H1 (cell line): ENCODE measurements at regions not wholly inside any gene's neighbourhood (a gene's known extent, or its start where the extent isn't known, plus 50 kb on each side); places are given as distances from the start of the nearest gene placed in this dataset.

ENCODE experiments used
- CTCF ChIA-PET: fragments of 300-600 bp; sonication (Branson Sonifier 250); formaldehyde crosslinking; loops from one replicate; lab custom pipeline; 2021; ENCODE audit not compliant: partially characterized antibody; lab: Charles Lee
- POLR2A ChIA-PET: fragments of 300-600 bp; sonication (Branson Sonifier 250); formaldehyde crosslinking; loops from one replicate; lab custom pipeline; 2021; ENCODE audit warnings: inconsistent platforms; ENCODE audit not compliant: partially characterized antibody; lab: Charles Lee
- DNase-seq, 2 experiments: peaks; one replicate each; pipeline versions ENCODE4 v3.0.0 to v3.0.0-alpha.2; 2010 to 2022; ENCODE audit warnings: low spot score in 2 of 2, low read depth in 1 of 2, mixed read lengths in 1 of 2
- FAIRE-seq: peaks from 2 replicates; lab custom pipeline; 2011; peaks lifted over from hg19 to GRCh38; lab: Jason Lieb, UNC
- H2AFZ ChIP-seq: 2 replicates; pipeline ENCODE4 v1.8.1; 2012; ENCODE audit warnings: low read length, inconsistent platforms
- H2AK5ac ChIP-seq: 2 replicates; pipeline ENCODE4 v1.6.1; 2013; ENCODE audit warnings: low read depth, low read length
- H2BK120ac ChIP-seq: replicated peaks from 2 replicates; pipeline ENCODE3; 2013; ENCODE audit warnings: low read depth, low read length, inconsistent platforms
- H2BK12ac ChIP-seq: 2 replicates; pipeline ENCODE4 v1.6.1; 2013; ENCODE audit warnings: low read depth, low read length
- H2BK15ac ChIP-seq: 2 replicates; pipeline ENCODE4 v1.6.1; 2013; ENCODE audit warnings: low read length
- H2BK20ac ChIP-seq: 2 replicates; pipeline ENCODE4 v1.6.1; 2013; ENCODE audit warnings: low read length
- H2BK5ac ChIP-seq: 2 replicates; pipeline ENCODE4 v1.6.1; 2013; ENCODE audit warnings: low read depth, low read length
- H3K14ac ChIP-seq: 2 replicates; pipeline ENCODE4 v1.6.1; 2013; ENCODE audit warnings: inconsistent platforms; ENCODE audit not compliant: insufficient read length
- H3K18ac ChIP-seq: 2 replicates; pipeline ENCODE4 v1.6.1; 2013; ENCODE audit warnings: low read length; ENCODE audit errors: extremely low read depth
- H3K23ac ChIP-seq: 2 replicates; pipeline ENCODE4 v1.6.1; 2013; ENCODE audit warnings: inconsistent platforms; ENCODE audit not compliant: insufficient read length
- H3K23me2 ChIP-seq: 2 replicates; pipeline ENCODE4 v1.6.1; 2013; ENCODE audit warnings: low read depth, low read length
- H3K27ac ChIP-seq: 2 replicates; pipeline ENCODE4 v1.6.1; 2011; ENCODE audit warnings: low read depth, low read length, inconsistent platforms
- H3K27me3 ChIP-seq, 4 experiments: replicated peaks in 1 of 4; 1 replicate in 1 of 4; 2 replicates in 3 of 4; pipeline versions ENCODE4 v1.6.1 to v1.8.1; 2011 to 2013; ENCODE audit warnings: low read length in 3 of 4, mild to moderate bottlenecking in 3 of 4, inconsistent platforms in 2 of 4, mixed read lengths in 2 of 4, moderate library complexity in 1 of 4; ENCODE audit not compliant: control insufficient read depth in 3 of 4, insufficient read depth in 3 of 4; ENCODE audit errors: extremely low read depth in 1 of 4
- H3K36me3 ChIP-seq, 4 experiments: 2 replicates each; pipeline versions ENCODE4 v1.6.1 to v1.8.1; 2011 to 2013; ENCODE audit warnings: mild to moderate bottlenecking in 4 of 4, low read length in 3 of 4, moderate library complexity in 2 of 4, control low read depth in 1 of 4, inconsistent platforms in 1 of 4; ENCODE audit not compliant: insufficient read depth in 4 of 4, control insufficient read depth in 2 of 4
- H3K4ac ChIP-seq: replicated peaks from 2 replicates; pipeline ENCODE3; 2013; ENCODE audit warnings: low read length, low read depth, mixed read lengths, inconsistent platforms; ENCODE audit not compliant: insufficient read length
- H3K4me1 ChIP-seq, 4 experiments: replicated peaks in 1 of 4; 1 replicate in 1 of 4; 2 replicates in 3 of 4; pipeline versions ENCODE4 v1.6.1 to v1.8.1; 2011 to 2013; ENCODE audit warnings: low read length in 3 of 4, inconsistent platforms in 2 of 4, mixed read lengths in 1 of 4; ENCODE audit not compliant: insufficient read depth in 4 of 4, control insufficient read depth in 3 of 4
- H3K4me2 ChIP-seq, 2 experiments: 2 replicates each; pipeline versions ENCODE4 v1.6.1 to v1.8.1; 2011 to 2013; ENCODE audit warnings: low read depth in 2 of 2, low read length in 2 of 2, control low read depth in 1 of 2, inconsistent platforms in 1 of 2, mild to moderate bottlenecking in 1 of 2; ENCODE audit not compliant: insufficient read depth in 1 of 2
- H3K4me3 ChIP-seq, 4 experiments: fragments of 200-600, 300-600 bp in 1 of 4; sonication (generic), shearing (Covaris generic), sonication (Bioruptor Twin) in 1 of 4; 2 replicates each; pipeline versions ENCODE4 v1.5.1 to v1.8.1; 2011 to 2016; ENCODE audit warnings: low read length in 4 of 4, low read depth in 3 of 4, control low read depth in 2 of 4, inconsistent platforms in 2 of 4, mild to moderate bottlenecking in 2 of 4, mixed read lengths in 1 of 4, moderate library complexity in 1 of 4; ENCODE audit not compliant: insufficient read depth in 2 of 4; ENCODE audit errors: extremely low read depth in 1 of 4
- H3K56ac ChIP-seq: replicated peaks from 2 replicates; pipeline ENCODE3; 2013; ENCODE audit warnings: low read depth, mild to moderate bottlenecking, mixed read lengths, low read length, inconsistent platforms; ENCODE audit not compliant: insufficient read length
- H3K79me1 ChIP-seq: 2 replicates; pipeline ENCODE4 v1.6.1; 2013; ENCODE audit warnings: low read depth, low read length, control low read depth
- H3K79me2 ChIP-seq, 2 experiments: 2 replicates each; pipeline versions ENCODE4 v1.6.1 to v1.8.1; 2012 to 2013; ENCODE audit warnings: low read length in 2 of 2, mild to moderate bottlenecking in 2 of 2, inconsistent platforms in 1 of 2; ENCODE audit not compliant: insufficient read depth in 2 of 2, control insufficient read depth in 1 of 2
- H3K9ac ChIP-seq, 4 experiments: replicated peaks in 1 of 4; 1 replicate in 1 of 4; 2 replicates in 3 of 4; pipeline versions ENCODE4 v1.6.1 to v1.8.1; 2011 to 2013; ENCODE audit warnings: low read depth in 3 of 4, low read length in 3 of 4, control low read depth in 2 of 4, mild to moderate bottlenecking in 2 of 4, moderate library complexity in 2 of 4, inconsistent platforms in 1 of 4; ENCODE audit errors: extremely low read depth in 1 of 4
- H3K9me3 ChIP-seq, 2 experiments: 2 replicates each; pipeline versions ENCODE4 v1.6.1 to v1.8.1; 2012 to 2013; ENCODE audit warnings: mild to moderate bottlenecking in 2 of 2, moderate library complexity in 2 of 2, control low read depth in 1 of 2, inconsistent platforms in 1 of 2, low read depth in 1 of 2, low read length in 1 of 2, mixed read lengths in 1 of 2; ENCODE audit not compliant: insufficient read depth in 2 of 2
- H4K20me1 ChIP-seq, 2 experiments: replicated peaks in 1 of 2; 2 replicates each; pipeline versions ENCODE3 to v1.8.1; 2011 to 2013; ENCODE audit warnings: inconsistent platforms in 2 of 2, low read length in 2 of 2, mild to moderate bottlenecking in 1 of 2; ENCODE audit not compliant: insufficient read depth in 2 of 2, control insufficient read depth in 1 of 2
- H4K5ac ChIP-seq: 2 replicates; pipeline ENCODE4 v1.6.1; 2013; ENCODE audit warnings: low read length, low read depth, mixed read lengths, inconsistent platforms; ENCODE audit not compliant: insufficient read length
- H4K8ac ChIP-seq: 2 replicates; pipeline ENCODE4 v1.8.0; 2013; ENCODE audit warnings: mild to moderate bottlenecking, moderate library complexity, low read length, inconsistent platforms; ENCODE audit not compliant: insufficient read depth; ENCODE audit errors: extremely low read depth
- H4K91ac ChIP-seq: replicated peaks from 2 replicates; pipeline ENCODE3; 2013; ENCODE audit warnings: low read length, mixed read lengths, inconsistent platforms; ENCODE audit not compliant: insufficient read length
- CEBPB ChIP-seq: IDR thresholded peaks from 2 replicates; pipeline ENCODE4 v1.6.1; 2012; ENCODE audit warnings: low read depth, low read length
- WGBS, 2 experiments: shearing (Covaris generic) in 1 of 2; methylation state at CpG; one replicate each; pipeline versions ENCODE4 v1.1.6 to v1.1.7; 2013 to 2015; ENCODE audit warnings: low lambda C conversion rate in 2 of 2, mixed read lengths in 2 of 2, inconsistent platforms in 1 of 2, low coverage in 1 of 2, missing lambda C conversion rate in 1 of 2; ENCODE audit not compliant: insufficient replicate concordance in 2 of 2, insufficient coverage in 1 of 2, insufficient read length in 1 of 2; ENCODE audit errors: extremely low coverage in 1 of 2, missing lambda C conversion rate in 1 of 2; 5-methylcytosine and 5-hydroxymethylcytosine counted together

DNA sequence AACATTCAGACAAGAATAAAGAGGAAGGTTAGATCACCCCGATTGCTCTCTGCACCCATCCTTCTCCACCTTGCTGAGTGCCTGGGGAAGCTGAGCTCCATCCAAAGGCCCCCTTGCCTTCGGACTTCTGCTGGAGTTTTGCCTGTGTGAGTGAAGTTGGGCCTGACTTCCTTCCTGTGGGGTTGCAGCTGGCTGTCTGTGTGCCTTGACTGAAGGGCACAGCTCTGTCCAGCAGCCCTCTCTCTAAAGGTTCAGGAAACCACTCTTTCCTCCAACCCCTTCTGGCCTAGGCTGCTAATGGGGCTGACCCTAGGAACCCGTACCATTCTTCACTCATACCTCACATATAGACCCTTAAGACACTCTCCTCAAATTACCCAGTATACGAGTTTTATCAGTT lies 173.4 kb upstream of the HMCN1 start:
- Histone ChIP-seq H3K36me3 (no peaks in the 10 kb centered on the region), H3K14ac (no peak overlapping the region), H3K4ac (no peak overlapping the region), H2BK12ac (no peak overlapping the region), H3K9ac (no peak overlapping the region), H2BK15ac (no peak overlapping the region; the same call in 1 of the 2 replicates), H4K91ac (no peak overlapping the region), H2BK20ac (no peak overlapping the region), H3K56ac (no peak overlapping the region), H2BK120ac (no peak overlapping the region), H2AFZ (peak overlapping the region; percentile 30; the same call in 1 of the 2 replicates), H3K27me3 (no peaks in the 10 kb centered on the region), H3K4me1 (no peaks in the 10 kb centered on the region; a peak in 2 of 7 replicates), H3K27ac (no peak overlapping the region), H3K18ac (no peak overlapping the region), H4K8ac (no peak overlapping the region), H2AK5ac (no peak overlapping the region), H3K4me2 (no peak overlapping the region), H3K79me1 (no peaks in the 10 kb centered on the region), H4K5ac (no peak overlapping the region), H4K20me1 (no peaks in the 10 kb centered on the region), H3K23ac (no peak overlapping the region), H2BK5ac (no peak overlapping the region), H3K23me2 (no peaks in the 10 kb centered on the region), H3K4me3 (no peak overlapping the region), H3K79me2 (no peaks in the 10 kb centered on the region), H3K9me3 (no peaks in the 10 kb centered on the region)
- no peak for TF ChIP-seq CEBPB
- ChIA-PET POLR2A (interaction anchor here (1.2 kb wide), 1 partner anchor 245 kb away, joined by 5 read pairs; no protein-coding TSS in a partner anchor), CTCF (interaction anchor here (0.9 to 3.6 kb wide), 12 partner anchors 12 to 245 kb away, joined by 3 to 16 read pairs (median 6); partner anchors contain the start of gene IVNS1ABP)
- FAIRE-seq (no peak), DNase-seq (no peak)
- WGBS, 2 experiments: 87% methylated on average over 4 of the region's 4 CpGs; no CpG with 5 or more reads in 1 of the 2 experiments
